ENCODE measurements at regions not wholly inside any gene's neighbourhood (a gene's known extent, or its start where the extent isn't known, plus 50 kb on each side); places are given as distances from the start of the nearest gene placed in this dataset.

DNA sequence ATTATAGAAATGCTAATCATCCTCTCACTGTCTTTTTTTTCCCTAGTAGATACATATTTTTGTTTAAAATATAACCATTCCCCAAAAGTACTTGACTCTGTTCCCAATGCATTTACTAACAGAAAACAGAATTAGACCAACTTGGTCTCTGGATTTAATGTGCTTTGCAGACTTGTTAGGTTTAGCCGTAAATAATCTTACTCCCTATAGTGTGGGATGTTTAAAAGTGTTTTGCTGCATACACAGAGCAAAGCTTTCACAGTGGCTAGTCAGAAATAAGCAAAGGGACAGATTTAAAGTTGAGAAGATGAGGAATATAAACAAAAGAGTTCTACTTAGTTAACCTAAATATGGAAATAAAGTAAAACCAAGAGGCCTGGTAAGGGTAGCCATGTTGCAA, 527.5 kb downstream of the HDGFL1 start:
- Mint-ChIP-seq H3K4me3 (no peak overlapping the region), H3K9me3 (peaks cover 4 to 30% (median 11%) of the 10 kb centered on the region in 5 donors), H3K4me1 (no peaks in the 10 kb centered on the region), H3K27ac (no peak overlapping the region), H3K27me3 (peaks cover 0 to 2% of the 10 kb centered on the region in 2 donors), H3K36me3 (no peaks in the 10 kb centered on the region)
- H3K27me3 ChIP-seq (ENCODE audit: insufficient read depth, low read length, poor library complexity, severe bottlenecking) = no peaks in the 10 kb centered on the region
- POLR2A ChIA-PET = no interaction called here
- no peaks in the 10 kb centered on the region for H3K36me3 ChIP-seq (ENCODE audit: insufficient read depth, low read length)
- DNase-seq = no peak
- H3K4me3 ChIP-seq (ENCODE audit: low read length) = no peak overlapping the region
- H3K9me3 ChIP-seq (ENCODE audit: low read length) = no peaks in the 10 kb centered on the region
- no peak overlapping the region for H3K27ac ChIP-seq (ENCODE audit: low read depth, low read length)
- CTCF ChIA-PET = no interaction called here
- H3K4me1 ChIP-seq (ENCODE audit: insufficient read depth, low read length) = no peaks in the 10 kb centered on the region

DNA sequence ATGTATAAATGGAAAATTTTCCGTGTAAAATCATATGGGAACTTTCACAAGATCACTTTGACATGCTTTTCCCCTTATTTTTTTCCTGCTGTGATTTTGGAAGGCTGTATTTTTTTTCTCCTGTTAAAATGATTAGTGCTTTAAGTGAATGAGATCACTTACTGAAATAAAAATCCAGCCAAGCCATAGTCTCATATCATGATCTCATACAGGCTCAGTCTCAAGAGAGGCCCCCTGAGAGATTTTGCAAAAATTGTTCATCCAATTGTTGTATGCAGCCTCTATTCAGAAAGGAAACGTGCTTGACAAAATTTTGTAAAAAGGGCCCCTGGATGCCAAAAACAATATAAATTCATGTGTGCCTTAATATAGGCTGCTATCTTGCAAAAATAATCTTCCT, 528.2 kb downstream of the HDGFL1 start:
- Mint-ChIP-seq H3K9me3 (peaks cover 3 to 32% (median 13%) of the 10 kb centered on the region in 5 donors), H3K4me3 (no peak overlapping the region), H3K4me1 (no peaks in the 10 kb centered on the region), H3K36me3 (no peaks in the 10 kb centered on the region), H3K27me3 (no peaks in the 10 kb centered on the region), H3K27ac (no peak overlapping the region)
- Histone ChIP-seq H3K4me3 (ENCODE audit: low read length) (no peak overlapping the region), H3K4me1 (ENCODE audit: insufficient read depth, low read length) (no peaks in the 10 kb centered on the region), H3K36me3 (ENCODE audit: insufficient read depth, low read length) (no peaks in the 10 kb centered on the region), H3K9me3 (ENCODE audit: low read length) (no peaks in the 10 kb centered on the region), H3K27ac (ENCODE audit: low read depth, low read length) (no peak overlapping the region), H3K27me3 (ENCODE audit: insufficient read depth, low read length, poor library complexity, severe bottlenecking) (no peaks in the 10 kb centered on the region)
- POLR2A ChIA-PET = no interaction called here
- CTCF ChIA-PET = no interaction called here
- no peak for DNase-seq

DNA sequence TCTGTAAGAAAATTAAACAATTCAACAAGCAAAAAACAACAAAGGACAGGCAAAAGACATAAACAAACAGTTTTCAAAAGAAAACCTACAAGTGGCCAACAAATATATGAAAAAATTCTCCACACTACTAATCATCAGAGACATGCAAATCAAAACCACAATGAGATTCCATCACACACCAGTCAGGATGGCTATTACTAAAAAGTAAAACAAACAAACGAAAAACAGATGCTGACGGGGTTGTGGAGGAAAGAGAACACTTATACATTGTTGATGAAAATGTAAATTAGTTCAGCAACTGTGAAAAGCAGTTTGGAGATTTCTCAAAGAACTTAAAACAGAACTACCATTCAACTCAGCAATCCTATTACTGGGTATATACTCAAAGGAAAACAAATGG, 537.6 kb downstream of the HDGFL1 start:
- Histone ChIP-seq H3K4me3 (ENCODE audit: low read length) (no peak overlapping the region), H3K9me3 (ENCODE audit: low read length) (no peaks in the 10 kb centered on the region), H3K27me3 (ENCODE audit: insufficient read depth, low read length, poor library complexity, severe bottlenecking) (no peaks in the 10 kb centered on the region), H3K27ac (ENCODE audit: low read depth, low read length) (no peak overlapping the region), H3K4me1 (ENCODE audit: insufficient read depth, low read length) (no peaks in the 10 kb centered on the region), H3K36me3 (ENCODE audit: insufficient read depth, low read length) (no peaks in the 10 kb centered on the region)
- peaks cover 5 to 30% (median 8%) of the 10 kb centered on the region in 5 donors for H3K9me3 Mint-ChIP-seq
- no peak overlapping the region for H3K4me3 Mint-ChIP-seq
- no peak overlapping the region for H3K27ac Mint-ChIP-seq
- CTCF ChIA-PET = no interaction called here
- H3K27me3 Mint-ChIP-seq = no peaks in the 10 kb centered on the region
- POLR2A ChIA-PET = no interaction called here
- H3K4me1 Mint-ChIP-seq = no peaks in the 10 kb centered on the region
- no peak for DNase-seq
- H3K36me3 Mint-ChIP-seq = no peaks in the 10 kb centered on the region

DNA sequence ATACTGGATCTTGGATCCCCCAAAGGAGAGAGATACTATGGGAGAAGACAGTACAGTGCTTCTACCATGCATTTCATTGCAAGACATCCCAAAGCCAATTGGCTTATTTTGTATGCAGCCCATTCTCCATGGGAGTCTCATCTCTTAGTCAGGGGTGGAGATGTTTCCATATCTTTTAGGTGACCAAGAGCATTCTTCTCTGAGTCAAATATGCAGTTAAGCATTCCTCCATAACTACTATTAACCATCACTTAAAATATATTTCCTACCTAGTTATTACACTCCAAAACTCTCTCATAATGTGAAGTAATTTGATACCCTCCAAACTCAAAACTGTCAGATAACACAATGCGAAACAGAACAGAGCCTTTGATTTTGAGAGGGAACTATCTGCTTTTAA, 542.6 kb downstream of the HDGFL1 start:
- peaks cover 6 to 19% (median 11%) of the 10 kb centered on the region in 5 donors for H3K9me3 Mint-ChIP-seq
- Histone ChIP-seq H3K36me3 (ENCODE audit: insufficient read depth, low read length) (no peaks in the 10 kb centered on the region), H3K9me3 (ENCODE audit: low read length) (no peaks in the 10 kb centered on the region), H3K27me3 (ENCODE audit: insufficient read depth, low read length, poor library complexity, severe bottlenecking) (no peaks in the 10 kb centered on the region), H3K27ac (ENCODE audit: low read depth, low read length) (no peak overlapping the region), H3K4me1 (ENCODE audit: insufficient read depth, low read length) (no peaks in the 10 kb centered on the region), H3K4me3 (ENCODE audit: low read length) (no peak overlapping the region)
- peaks cover 0 to 1% of the 10 kb centered on the region in 2 donors for H3K27me3 Mint-ChIP-seq
- CTCF ChIA-PET = no interaction called here
- no peak for DNase-seq
- no peaks in the 10 kb centered on the region for H3K36me3 Mint-ChIP-seq
- POLR2A ChIA-PET = no interaction called here
- no peaks in the 10 kb centered on the region for H3K4me1 Mint-ChIP-seq
- H3K27ac Mint-ChIP-seq = peak overlapping the region in 1 of 8 donors; percentile 49
- no peak overlapping the region for H3K4me3 Mint-ChIP-seq

DNA sequence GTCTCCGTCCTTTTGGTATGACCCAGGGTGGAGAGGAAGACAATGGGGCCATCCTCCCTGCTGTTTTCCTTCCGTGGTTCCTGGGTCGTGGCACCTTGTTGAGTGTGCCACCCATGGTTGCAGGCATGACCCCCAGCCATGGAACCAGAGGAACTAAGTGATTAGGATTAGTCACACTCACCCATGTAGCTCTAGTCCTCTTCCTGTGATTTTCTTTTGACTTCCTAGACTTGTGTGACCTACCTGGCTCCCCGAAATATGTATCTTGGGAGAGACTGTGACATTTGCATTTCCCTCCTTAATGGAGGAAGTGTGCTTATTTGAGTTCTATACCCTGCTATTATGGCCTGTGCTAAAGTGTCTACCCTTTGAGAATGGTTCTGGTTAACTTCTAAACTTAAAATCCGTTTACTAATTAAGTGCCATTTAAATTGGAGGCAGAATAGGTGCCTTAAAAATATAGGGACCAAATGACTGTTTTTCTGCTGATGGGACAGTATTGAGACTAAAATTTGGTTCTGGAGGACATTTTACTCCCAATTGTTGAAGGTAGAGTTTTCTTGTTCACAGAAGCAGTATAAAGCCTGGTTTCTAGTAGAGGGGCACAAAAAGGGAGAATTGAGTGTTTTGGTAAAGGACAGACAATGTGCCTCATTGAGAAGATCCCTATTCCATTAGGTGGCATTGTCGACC, 545.6 kb downstream of the HDGFL1 start:
- no peaks in the 10 kb centered on the region for H3K36me3 Mint-ChIP-seq
- peaks cover 0 to 1% of the 10 kb centered on the region in 2 donors for H3K27me3 Mint-ChIP-seq
- no peaks in the 10 kb centered on the region for H3K9me3 ChIP-seq (ENCODE audit: low read length)
- H3K4me3 ChIP-seq (ENCODE audit: low read length) = no peak overlapping the region
- H3K27ac ChIP-seq (ENCODE audit: low read depth, low read length) = no peak overlapping the region
- no peak overlapping the region for H3K4me3 Mint-ChIP-seq
- ChIA-PET CTCF (no interaction called here), POLR2A (no interaction called here)
- peaks cover 0 to 33% (median 9%) of the 10 kb centered on the region in 5 donors for H3K9me3 Mint-ChIP-seq
- no peak overlapping the region for H3K27ac Mint-ChIP-seq
- no peaks in the 10 kb centered on the region for H3K27me3 ChIP-seq (ENCODE audit: insufficient read depth, low read length, poor library complexity, severe bottlenecking)
- H3K4me1 ChIP-seq (ENCODE audit: insufficient read depth, low read length) = no peaks in the 10 kb centered on the region
- no peaks in the 10 kb centered on the region for H3K4me1 Mint-ChIP-seq
- no peak for DNase-seq
- H3K36me3 ChIP-seq (ENCODE audit: insufficient read depth, low read length) = no peaks in the 10 kb centered on the region

DNA sequence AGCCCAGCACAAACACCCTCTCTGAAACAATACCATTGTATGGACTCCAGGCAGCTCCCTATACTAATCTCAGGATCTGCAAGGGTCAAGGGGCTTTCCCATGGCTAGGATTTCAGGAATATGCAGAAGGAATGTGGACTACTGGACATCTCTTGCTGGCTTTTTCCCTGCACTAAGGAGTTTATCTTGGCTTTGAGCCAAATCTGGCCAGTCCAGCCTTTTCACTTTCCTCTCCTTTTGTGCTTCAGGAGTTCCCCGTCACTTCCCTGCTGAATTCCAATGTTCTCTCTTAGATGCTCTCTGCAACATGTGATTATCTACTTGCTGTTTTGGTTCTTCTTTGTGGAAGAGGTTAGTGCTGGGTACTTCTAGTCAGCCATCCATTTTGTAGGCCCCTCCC, 568.2 kb downstream of the HDGFL1 start:
- no peaks in the 10 kb centered on the region for H3K9me3 ChIP-seq (ENCODE audit: low read length)
- H3K4me3 ChIP-seq (ENCODE audit: low read length) = no peak overlapping the region
- POLR2A ChIA-PET = no interaction called here
- no peak overlapping the region for H3K27ac Mint-ChIP-seq
- H3K9me3 Mint-ChIP-seq = peaks cover 4 to 25% (median 16%) of the 10 kb centered on the region in 5 donors
- CTCF ChIA-PET = no interaction called here
- H3K4me3 Mint-ChIP-seq = no peak overlapping the region
- H3K4me1 ChIP-seq (ENCODE audit: insufficient read depth, low read length) = no peaks in the 10 kb centered on the region
- H3K27ac ChIP-seq (ENCODE audit: low read depth, low read length) = no peak overlapping the region
- H3K4me1 Mint-ChIP-seq = no peaks in the 10 kb centered on the region
- H3K27me3 ChIP-seq (ENCODE audit: insufficient read depth, low read length, poor library complexity, severe bottlenecking) = no peaks in the 10 kb centered on the region
- no peak for DNase-seq
- no peaks in the 10 kb centered on the region for H3K36me3 ChIP-seq (ENCODE audit: insufficient read depth, low read length)
- H3K36me3 Mint-ChIP-seq = no peaks in the 10 kb centered on the region
- H3K27me3 Mint-ChIP-seq = no peaks in the 10 kb centered on the region

- H3K27me3 Mint-ChIP-seq = no peaks in the 10 kb centered on the region
- H3K36me3 Mint-ChIP-seq = no peaks in the 10 kb centered on the region
- no peaks in the 10 kb centered on the region for H3K4me1 Mint-ChIP-seq
- no peak for DNase-seq
- H3K4me3 Mint-ChIP-seq = no peak overlapping the region
- Histone ChIP-seq H3K27me3 (ENCODE audit: insufficient read depth, low read length, poor library complexity, severe bottlenecking) (no peaks in the 10 kb centered on the region), H3K36me3 (ENCODE audit: insufficient read depth, low read length) (no peaks in the 10 kb centered on the region), H3K4me3 (ENCODE audit: low read length) (no peak overlapping the region), H3K9me3 (ENCODE audit: low read length) (no peaks in the 10 kb centered on the region), H3K27ac (ENCODE audit: low read depth, low read length) (no peak overlapping the region), H3K4me1 (ENCODE audit: insufficient read depth, low read length) (no peaks in the 10 kb centered on the region)
- H3K9me3 Mint-ChIP-seq = peaks cover 0 to 11% (median 10%) of the 10 kb centered on the region in 5 donors
- no peak overlapping the region for H3K27ac Mint-ChIP-seq
- ChIA-PET POLR2A (no interaction called here), CTCF (no interaction called here)
Measured at GRCh38 chr6:23140871-23141270, 571.5 kb downstream of the HDGFL1 start.

DNA sequence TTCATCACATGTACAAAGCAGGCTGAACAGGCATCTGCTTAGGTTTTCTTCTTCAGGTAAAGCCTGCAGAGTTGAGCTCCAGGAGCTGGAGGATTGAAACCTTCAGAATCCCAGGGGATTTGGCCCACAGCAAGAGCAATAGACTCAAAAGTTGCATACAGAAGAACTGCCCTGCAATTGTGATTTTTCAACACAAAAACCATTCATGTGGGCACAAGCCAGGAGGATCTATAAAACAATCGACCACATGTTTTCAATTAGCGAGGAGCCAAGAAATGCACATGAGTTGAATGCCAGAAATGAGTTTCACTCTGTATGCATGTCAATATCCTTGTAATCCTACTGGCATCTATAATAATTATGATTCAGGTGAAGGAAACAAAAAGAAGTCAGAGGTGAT, 576.4 kb downstream of the HDGFL1 start:
- Histone ChIP-seq H3K27ac (ENCODE audit: low read depth, low read length) (no peak overlapping the region), H3K4me1 (ENCODE audit: insufficient read depth, low read length) (no peaks in the 10 kb centered on the region), H3K27me3 (ENCODE audit: insufficient read depth, low read length, poor library complexity, severe bottlenecking) (no peaks in the 10 kb centered on the region), H3K36me3 (ENCODE audit: insufficient read depth, low read length) (no peaks in the 10 kb centered on the region), H3K9me3 (ENCODE audit: low read length) (no peaks in the 10 kb centered on the region), H3K4me3 (ENCODE audit: low read length) (no peak overlapping the region)
- H3K36me3 Mint-ChIP-seq = no peaks in the 10 kb centered on the region
- ChIA-PET CTCF (no interaction called here), POLR2A (no interaction called here)
- no peaks in the 10 kb centered on the region for H3K4me1 Mint-ChIP-seq
- no peak overlapping the region for H3K27ac Mint-ChIP-seq
- peaks cover 0 to 8% (median 4%) of the 10 kb centered on the region in 5 donors for H3K9me3 Mint-ChIP-seq
- H3K4me3 Mint-ChIP-seq = no peak overlapping the region
- no peaks in the 10 kb centered on the region for H3K27me3 Mint-ChIP-seq
- DNase-seq = no peak

GRCh38 chr6:23154159-23154558, 584.8 kb downstream of the HDGFL1 start:
- no peak for DNase-seq
- Mint-ChIP-seq H3K4me1 (no peaks in the 10 kb centered on the region), H3K9me3 (peaks cover 0 to 11% (median 4%) of the 10 kb centered on the region in 5 donors), H3K27ac (no peak overlapping the region), H3K27me3 (no peaks in the 10 kb centered on the region), H3K4me3 (no peak overlapping the region), H3K36me3 (no peaks in the 10 kb centered on the region)
- CTCF ChIA-PET = no interaction called here
- Histone ChIP-seq H3K4me1 (ENCODE audit: insufficient read depth, low read length) (no peaks in the 10 kb centered on the region), H3K27ac (ENCODE audit: low read depth, low read length) (no peak overlapping the region), H3K4me3 (ENCODE audit: low read length) (no peak overlapping the region), H3K36me3 (ENCODE audit: insufficient read depth, low read length) (no peaks in the 10 kb centered on the region), H3K9me3 (ENCODE audit: low read length) (no peaks in the 10 kb centered on the region), H3K27me3 (ENCODE audit: insufficient read depth, low read length, poor library complexity, severe bottlenecking) (no peaks in the 10 kb centered on the region)
- POLR2A ChIA-PET = no interaction called here

Data from CD8-positive, alpha-beta memory T cell (primary cell).